Aorta (tissue), 5 donors: ENCODE measurements at regions not wholly inside any gene's neighbourhood (a gene's known extent, or its start where the extent isn't known, plus 50 kb on each side); places are given as distances from the start of the nearest gene placed in this dataset.

Experiments used
- ATAC-seq: fragments of 200-7000 bp; cut with Tn5 transposase; one replicate; pipeline ENCODE4 v1.9.1; 2022; ENCODE audit warnings: moderate library complexity; ENCODE audit not compliant: low FRiP score
- DNase-seq, 2 donors: peaks; one replicate each; pipeline ENCODE4 v3.0.0-alpha.2; 2020
- H3K27ac ChIP-seq, 2 donors: one replicate each; pipeline ENCODE4 v1.5.1; 2013; ENCODE audit warnings: low read length in 2 of 2, mild to moderate bottlenecking in 2 of 2, moderate library complexity in 2 of 2, control low read depth in 1 of 2, inconsistent platforms in 1 of 2, low read depth in 1 of 2
- H3K27me3 ChIP-seq, 2 donors: one replicate each; pipeline ENCODE4 v1.6.1; 2013; ENCODE audit warnings: control low read depth in 1 of 2, low read length in 1 of 2, mild to moderate bottlenecking in 1 of 2, moderate library complexity in 1 of 2; ENCODE audit not compliant: insufficient read depth in 2 of 2, control insufficient read depth in 1 of 2
- H3K36me3 ChIP-seq, 2 donors: one replicate each; pipeline ENCODE4 v1.6.1; 2013; ENCODE audit warnings: control low read depth in 1 of 2, low read length in 1 of 2, mild to moderate bottlenecking in 1 of 2; ENCODE audit not compliant: insufficient read depth in 2 of 2, control insufficient read depth in 1 of 2
- H3K4me1 ChIP-seq, 2 donors: one replicate each; pipeline ENCODE4 v1.6.1; 2013; ENCODE audit warnings: low read length in 2 of 2, control low read depth in 1 of 2, mild to moderate bottlenecking in 1 of 2, moderate library complexity in 1 of 2; ENCODE audit not compliant: insufficient read depth in 2 of 2, control insufficient read depth in 1 of 2
- H3K4me3 ChIP-seq, 2 donors: one replicate each; pipeline ENCODE4 v1.5.1; 2013; ENCODE audit warnings: low read length in 2 of 2, control low read depth in 1 of 2, mild to moderate bottlenecking in 1 of 2
- H3K9me3 ChIP-seq: one replicate; pipeline ENCODE4 v1.6.1; 2013; ENCODE audit warnings: mild to moderate bottlenecking, low read length; ENCODE audit not compliant: control insufficient read depth
- WGBS, 2 donors: extraction: QIAGEN DNeasy Blood & Tissue Kit; methylation state at CpG; one replicate each; pipeline ENCODE4 v1.1.7; 2013; 5-methylcytosine and 5-hydroxymethylcytosine counted together
- intact Hi-C, 2 donors: fragments of 100-400 bp; cut with DNase I; formaldehyde crosslinking; loops; one replicate each; pipeline versions ENCODE4 v1.14.2 to v1.15.0; 2022
- donor health status: healthy with polysubstance abuse.
- donor health status: Bipolar disorder and iron deficiency.
- donor health status: DM: no; HTN: no; CAD: no.
- donor health status: DM: no; HTN: no; CAD: no.
- donor health status: DM: yes; HTN: yes; CAD: no.

DNA sequence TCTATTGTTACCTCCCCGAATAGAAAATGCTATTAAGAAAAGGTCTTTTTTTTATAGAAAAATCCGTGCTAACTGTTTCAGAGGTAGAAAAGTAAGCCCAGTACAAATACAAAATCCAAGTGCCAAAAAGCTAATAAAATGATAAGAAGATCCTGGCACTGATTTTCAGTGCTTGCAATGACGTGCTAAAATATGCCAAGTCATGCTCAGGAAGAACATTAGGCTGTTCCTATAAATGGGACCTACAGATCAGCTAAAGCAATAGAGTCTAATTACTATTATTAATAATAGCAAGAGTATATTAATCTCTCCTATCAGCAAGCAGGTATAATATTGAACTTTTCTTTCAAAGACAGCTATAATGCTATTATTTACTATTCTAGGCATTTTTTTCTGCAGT, 305.8 kb downstream of the PPARGC1A start:
- intact Hi-C loops, result no loop called here
- Histone ChIP-seq H3K27me3 (no peaks in the 10 kb centered on the region), H3K27ac (no peak overlapping the region), H3K4me3 (no peak overlapping the region), H3K4me1 (no peaks in the 10 kb centered on the region), H3K9me3 (no peaks in the 10 kb centered on the region), H3K36me3 (no peaks in the 10 kb centered on the region)
- no peak for ATAC-seq
- no peak for DNase-seq
- WGBS, 2 donors, result 7 to 11% methylated on average over 3 of the region's 3 CpGs

DNA sequence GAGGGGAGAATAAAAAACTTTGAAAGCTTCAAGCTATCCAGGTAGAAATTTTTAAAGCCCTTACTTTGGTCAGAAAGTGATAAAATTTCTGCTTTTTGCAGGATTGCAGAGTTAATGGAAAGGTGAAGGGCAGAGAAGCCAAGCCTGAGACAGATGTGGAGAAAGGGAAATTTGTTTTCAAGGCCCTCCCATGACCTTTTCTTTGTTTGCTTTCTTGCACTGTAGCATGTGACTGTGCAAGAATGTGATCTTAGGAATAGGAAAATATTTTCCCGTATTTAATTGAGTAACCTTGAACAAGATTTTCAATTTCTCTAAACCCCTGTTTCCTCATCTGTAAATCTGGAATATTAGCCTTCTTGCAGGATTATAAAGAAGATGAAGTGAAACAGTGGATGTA, 307.2 kb downstream of the PPARGC1A start:
- H3K4me1 ChIP-seq, result no peaks in the 10 kb centered on the region
- no peak overlapping the region for H3K4me3 ChIP-seq
- WGBS, 2 donors, result 8 to 9% methylated on average over 1 of the region's 1 CpG
- H3K36me3 ChIP-seq, result no peaks in the 10 kb centered on the region
- no peaks in the 10 kb centered on the region for H3K27me3 ChIP-seq
- DNase-seq (no peak), ATAC-seq (no peak)
- intact Hi-C loops, result no loop called here
- no peaks in the 10 kb centered on the region for H3K9me3 ChIP-seq
- no peak overlapping the region for H3K27ac ChIP-seq

DNA sequence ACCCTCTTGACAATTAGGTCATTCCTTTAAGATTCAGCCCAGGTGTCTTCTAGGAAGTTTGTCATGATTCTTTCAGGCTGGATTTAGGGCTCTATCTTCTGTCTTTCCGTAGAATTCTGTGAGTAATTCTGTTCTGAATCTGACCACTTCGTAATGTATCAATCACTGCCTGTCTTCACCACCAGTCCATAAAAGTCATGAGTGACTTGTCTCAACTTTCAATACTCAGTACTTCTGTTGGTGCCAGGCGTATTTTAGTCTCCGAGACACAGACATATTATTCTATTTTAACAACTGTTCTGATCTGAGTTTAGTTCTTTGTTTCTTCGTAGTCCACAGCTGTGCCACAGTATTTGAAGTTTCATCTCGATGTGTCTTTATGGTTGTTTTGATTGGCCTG, 310.7 kb downstream of the PPARGC1A start:
- H3K4me1 ChIP-seq, result no peaks in the 10 kb centered on the region
- no peaks in the 10 kb centered on the region for H3K36me3 ChIP-seq
- no peak for DNase-seq
- intact Hi-C loops, result no loop called here
- WGBS, 2 donors, result 13 to 35% methylated on average over 6 of the region's 6 CpGs
- H3K27me3 ChIP-seq, result no peaks in the 10 kb centered on the region
- no peak overlapping the region for H3K27ac ChIP-seq
- no peak for ATAC-seq
- no peak overlapping the region for H3K4me3 ChIP-seq
- no peaks in the 10 kb centered on the region for H3K9me3 ChIP-seq

DNA sequence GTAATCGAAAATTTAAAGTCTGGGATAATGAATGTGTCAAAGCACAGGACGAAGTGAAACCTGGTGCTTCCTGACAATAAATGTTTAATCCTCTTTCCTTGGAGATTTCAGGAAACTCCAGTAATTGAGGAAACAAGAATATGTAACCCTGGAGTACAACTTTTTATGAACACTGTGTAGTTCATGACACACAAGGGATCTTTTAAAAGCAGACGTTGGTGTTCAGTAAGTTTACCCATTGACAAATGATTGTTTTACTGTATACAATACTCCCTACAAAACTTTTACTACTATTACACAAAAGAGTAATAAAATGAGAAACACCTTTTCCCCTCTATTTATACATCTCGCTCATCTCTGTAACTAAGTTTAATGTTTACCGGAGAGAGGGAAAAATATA, 312.4 kb downstream of the PPARGC1A start:
- ATAC-seq (no peak), DNase-seq (no peak)
- 54 to 56% methylated on average over 5 of the region's 5 CpGs for WGBS, 2 donors

DNA sequence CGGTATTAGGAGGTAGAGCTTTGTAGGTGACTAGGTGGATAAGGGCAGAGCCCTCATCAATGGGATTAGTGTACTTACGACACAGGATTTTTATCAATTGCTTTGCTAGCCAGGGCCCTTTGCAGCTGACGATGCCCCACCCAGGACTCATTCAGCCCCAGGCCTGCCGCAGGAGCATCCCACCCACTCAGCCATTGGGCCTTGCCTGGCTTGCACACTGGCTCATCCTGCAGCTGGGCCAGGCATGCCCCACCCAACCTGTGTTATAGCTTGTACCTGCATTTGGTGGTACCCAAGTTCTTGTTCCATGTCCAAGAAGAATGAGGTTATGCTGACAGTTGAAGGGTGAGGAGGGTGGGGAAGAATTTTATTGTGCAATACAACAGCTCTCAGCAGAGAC, 317.5 kb downstream of the PPARGC1A start:
- Histone ChIP-seq H3K4me3 (no peak overlapping the region), H3K4me1 (no peaks in the 10 kb centered on the region), H3K36me3 (no peaks in the 10 kb centered on the region), H3K27ac (no peak overlapping the region), H3K27me3 (no peaks in the 10 kb centered on the region), H3K9me3 (peaks cover 2% of the 10 kb centered on the region)
- WGBS, 2 donors, result 90 to 93% methylated on average over 4 of the region's 4 CpGs
- peak in 1 of 2 donors; percentile 52 for DNase-seq
- peak; percentile 26 for ATAC-seq
- intact Hi-C loops, result no loop called here

More for the DNA sequence above, 312.4 kb downstream of the PPARGC1A start:
- Histone ChIP-seq H3K27ac (no peak overlapping the region), H3K9me3 (peaks cover 2% of the 10 kb centered on the region), H3K4me1 (no peaks in the 10 kb centered on the region), H3K36me3 (no peaks in the 10 kb centered on the region), H3K27me3 (no peaks in the 10 kb centered on the region), H3K4me3 (no peak overlapping the region)
- intact Hi-C loops, result no loop called here

DNA sequence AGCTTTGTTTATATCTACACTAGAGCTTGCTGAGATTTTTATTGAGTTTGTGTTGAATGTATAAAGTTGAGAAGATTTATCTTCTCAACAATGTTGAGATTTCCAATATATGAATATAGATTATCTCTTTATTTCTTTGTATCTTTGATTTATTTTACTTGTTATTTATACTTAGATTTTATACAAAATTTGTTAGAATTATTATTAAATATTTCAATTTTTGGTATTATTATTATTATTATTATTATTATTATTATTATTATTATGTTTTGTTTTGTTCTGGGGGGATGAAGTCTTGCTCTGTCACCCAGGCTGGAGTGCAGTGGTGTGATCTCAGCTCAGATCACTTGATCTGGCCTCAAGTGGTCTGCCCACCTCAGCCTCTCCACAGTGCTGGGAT, 322.5 kb downstream of the PPARGC1A start:
- DNase-seq, result no peak
- no peak overlapping the region for H3K27ac ChIP-seq
- no peaks in the 10 kb centered on the region for H3K36me3 ChIP-seq
- H3K27me3 ChIP-seq, result no peaks in the 10 kb centered on the region
- H3K4me3 ChIP-seq, result no peak overlapping the region
- intact Hi-C loops, result no loop called here
- ATAC-seq, result no peak
- no peaks in the 10 kb centered on the region for H3K4me1 ChIP-seq
- H3K9me3 ChIP-seq, result peaks cover 3% of the 10 kb centered on the region

DNA sequence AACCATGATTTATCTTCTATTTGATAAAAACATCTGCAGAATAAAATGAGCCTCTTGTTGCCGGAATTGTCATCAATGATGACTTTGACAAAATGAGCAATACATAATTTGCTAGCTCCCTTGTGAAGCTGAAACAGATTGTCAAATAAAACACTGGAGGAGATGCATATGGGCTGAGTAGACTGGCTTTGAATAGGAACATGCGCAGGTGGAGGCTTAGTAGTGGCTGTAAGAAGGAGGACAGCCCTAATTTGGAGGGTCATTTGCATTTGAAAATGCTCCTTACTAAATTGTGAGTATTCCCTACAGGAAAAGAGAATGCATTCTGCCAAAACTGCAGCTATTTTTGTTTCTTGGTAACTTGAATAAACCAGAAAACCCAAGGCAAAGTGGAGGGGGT, 329.1 kb downstream of the PPARGC1A start:
- peaks cover 3% of the 10 kb centered on the region for H3K9me3 ChIP-seq
- no peaks in the 10 kb centered on the region for H3K4me1 ChIP-seq
- no peak overlapping the region for H3K27ac ChIP-seq
- H3K4me3 ChIP-seq, result no peak overlapping the region
- no peak for ATAC-seq
- WGBS, 2 donors, result 87 to 90% methylated on average over 2 of the region's 2 CpGs
- DNase-seq, result no peak
- no peaks in the 10 kb centered on the region for H3K27me3 ChIP-seq
- no peaks in the 10 kb centered on the region for H3K36me3 ChIP-seq
- intact Hi-C loops, result no loop called here

DNA sequence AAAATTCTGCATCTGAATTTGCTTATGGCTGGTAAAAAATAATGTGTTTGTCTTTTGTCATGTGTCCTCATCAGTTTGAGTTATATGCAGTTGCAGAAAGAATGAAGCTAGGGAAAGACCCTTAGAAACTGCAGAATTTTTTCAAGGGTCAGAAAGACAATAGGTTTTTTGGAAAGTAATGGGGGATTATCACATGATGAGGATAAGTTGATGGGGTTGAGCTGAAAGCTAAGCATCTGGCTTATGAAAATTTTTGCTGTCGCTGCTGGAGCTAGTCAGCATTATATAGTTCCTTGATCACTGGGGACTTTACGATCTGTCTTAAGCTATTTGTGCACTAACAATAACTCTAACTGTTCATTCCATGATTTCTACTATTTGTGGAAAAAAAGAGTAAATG, 331.7 kb downstream of the PPARGC1A start:
- 56 to 59% methylated on average over 2 of the region's 2 CpGs for WGBS, 2 donors

DNA sequence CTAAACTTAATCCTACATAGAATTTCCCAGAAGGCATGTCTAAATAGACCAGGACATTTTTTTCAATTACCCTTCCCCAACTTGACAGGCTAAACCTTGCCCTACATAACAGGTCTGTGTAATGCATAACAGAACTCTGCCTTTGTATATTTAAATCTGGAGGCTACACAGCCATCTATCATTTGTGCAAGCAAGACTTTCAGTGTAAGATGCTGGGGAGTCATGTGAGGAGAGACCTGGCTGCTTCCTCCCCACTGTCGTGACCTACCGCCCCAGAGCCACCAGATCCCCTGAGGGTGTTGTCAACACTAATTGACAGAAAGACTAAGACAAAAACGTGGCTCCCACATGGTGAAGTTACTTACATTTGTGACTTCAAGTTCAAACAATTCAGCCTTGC, 342.2 kb downstream of the PPARGC1A start:
- no peak for DNase-seq
- Histone ChIP-seq H3K9me3 (no peaks in the 10 kb centered on the region), H3K36me3 (no peaks in the 10 kb centered on the region), H3K4me1 (no peaks in the 10 kb centered on the region), H3K27me3 (no peaks in the 10 kb centered on the region), H3K27ac (no peak overlapping the region), H3K4me3 (no peak overlapping the region)
- WGBS, 2 donors, result 5 to 13% methylated on average over 3 of the region's 3 CpGs
- intact Hi-C loops, result no loop called here
- ATAC-seq, result peak; percentile 22

More for the DNA sequence above, 331.7 kb downstream of the PPARGC1A start:
- H3K27me3 ChIP-seq, result no peaks in the 10 kb centered on the region
- H3K4me1 ChIP-seq, result no peaks in the 10 kb centered on the region
- H3K9me3 ChIP-seq, result no peaks in the 10 kb centered on the region
- H3K36me3 ChIP-seq, result no peaks in the 10 kb centered on the region
- DNase-seq, result no peak
- H3K27ac ChIP-seq, result no peak overlapping the region
- ATAC-seq, result no peak
- intact Hi-C loops, result no loop called here
- H3K4me3 ChIP-seq, result no peak overlapping the region
